ENCODE measurements at regions not wholly inside any gene's neighbourhood (a gene's known extent, or its start where the extent isn't known, plus 50 kb on each side); places are given as distances from the start of the nearest gene placed in this dataset.

DNA sequence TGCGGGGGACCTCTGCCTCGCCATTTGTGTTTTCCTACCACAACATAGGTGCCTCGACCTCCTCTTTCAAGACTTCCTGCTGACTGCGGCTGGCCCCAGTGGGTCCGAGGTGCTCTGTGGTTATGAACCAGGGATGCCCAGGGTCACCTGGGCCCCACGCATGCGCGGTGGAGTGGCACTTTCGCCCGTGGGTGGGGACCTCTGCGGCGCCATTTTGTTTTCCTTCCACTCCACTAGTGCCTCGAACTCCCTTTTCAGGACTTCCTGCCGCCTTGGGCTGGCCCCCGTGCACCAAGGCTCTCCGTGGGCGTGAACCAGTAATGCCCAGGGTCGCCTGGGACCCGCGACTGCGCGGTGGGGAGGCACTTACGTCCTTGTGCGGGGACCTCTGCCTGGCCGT is 351.6 kb downstream of the ALG10 start:
- intact Hi-C loops (cut with micrococcal nuclease): no loop called here
- POLR2A ChIA-PET: no interaction called here
- CTCF ChIA-PET: no interaction called here
- no peak for ATAC-seq (ENCODE audit: low read depth)
- Mint-ChIP-seq H3K4me1 (no peaks in the 10 kb centered on the region), H3K9me3 (peaks cover 10% of the 10 kb centered on the region), H3K36me3 (ENCODE audit: low read depth) (no peaks in the 10 kb centered on the region), H3K27me3 (no peaks in the 10 kb centered on the region), H3K27ac (no peak overlapping the region), H3K4me3 (no peak overlapping the region)
- DNase-seq: no peak
- no peak for TF ChIP-seq CTCF (IDR thresholded peaks at IDR 0.05)

DNA sequence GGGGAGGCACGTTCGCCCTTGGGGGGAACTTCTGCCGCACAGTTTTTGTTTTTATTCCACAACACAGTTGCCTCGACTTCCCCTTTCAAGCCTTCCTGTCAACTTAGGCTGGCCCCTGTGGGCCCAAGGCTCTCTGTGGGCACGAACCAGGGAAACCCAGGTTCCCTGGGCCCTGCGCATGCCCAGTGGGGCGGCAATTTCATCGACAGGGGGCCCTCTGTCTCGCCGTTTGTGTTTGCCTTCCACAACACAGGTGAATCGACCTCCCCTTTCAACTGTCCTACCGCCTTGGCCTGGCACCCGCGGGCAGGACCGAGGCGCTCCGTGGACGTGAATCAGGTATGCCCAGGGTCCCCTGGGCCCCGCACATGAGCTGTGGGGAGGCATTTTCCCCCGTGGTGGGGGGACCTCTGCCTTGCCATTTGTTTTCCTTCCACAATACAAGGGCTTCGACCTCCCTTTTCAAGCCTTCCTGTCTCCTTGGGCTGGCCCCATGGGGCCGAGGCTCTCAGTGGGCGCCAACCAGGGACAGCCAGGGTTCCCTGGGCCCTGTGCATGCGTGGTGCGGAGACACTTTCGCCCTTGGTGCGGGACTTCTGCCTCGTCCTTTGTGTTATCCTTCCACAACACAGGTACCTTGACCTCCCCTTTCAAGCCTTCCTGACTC is 354.0 kb downstream of the ALG10 start:
- Mint-ChIP-seq H3K27me3 (no peaks in the 10 kb centered on the region), H3K4me1 (no peaks in the 10 kb centered on the region), H3K4me3 (no peak overlapping the region), H3K9me3 (peaks cover 15% of the 10 kb centered on the region), H3K27ac (no peak overlapping the region), H3K36me3 (ENCODE audit: low read depth) (no peaks in the 10 kb centered on the region)
- CTCF ChIA-PET: no interaction called here
- no peak for TF ChIP-seq CTCF (IDR thresholded peaks at IDR 0.05)
- intact Hi-C loops (cut with micrococcal nuclease): no loop called here
- DNase-seq (no peak), ATAC-seq (ENCODE audit: low read depth) (no peak)
- POLR2A ChIA-PET: no interaction called here

- no peaks in the 10 kb centered on the region for H3K36me3 Mint-ChIP-seq (ENCODE audit: low read depth)
- no peaks in the 10 kb centered on the region for H3K4me1 Mint-ChIP-seq
- H3K27ac Mint-ChIP-seq: no peak overlapping the region
- intact Hi-C loops (cut with micrococcal nuclease): no loop called here
- no peak overlapping the region for H3K4me3 Mint-ChIP-seq
- peaks cover 15% of the 10 kb centered on the region for H3K9me3 Mint-ChIP-seq
- CTCF ChIA-PET: no interaction called here
- DNase-seq (no peak), ATAC-seq (ENCODE audit: low read depth) (no peak)
- no peak for TF ChIP-seq CTCF (IDR thresholded peaks at IDR 0.05)
- POLR2A ChIA-PET: no interaction called here
- no peaks in the 10 kb centered on the region for H3K27me3 Mint-ChIP-seq
These were observed 355.1 kb downstream of the ALG10 start for GRCh38 chr12:34377243-34378035.

GRCh38 chr12:34379142-34379541 is 356.8 kb downstream of the ALG10 start:
- peaks cover 11% of the 10 kb centered on the region for H3K9me3 Mint-ChIP-seq
- no peak for DNase-seq
- no peak overlapping the region for H3K27ac Mint-ChIP-seq
- CTCF ChIA-PET: no interaction called here
- TF ChIP-seq CTCF (IDR thresholded peaks at IDR 0.05): no peak
- H3K36me3 Mint-ChIP-seq (ENCODE audit: low read depth): no peaks in the 10 kb centered on the region
- POLR2A ChIA-PET: no interaction called here
- no peak overlapping the region for H3K4me3 Mint-ChIP-seq
- H3K27me3 Mint-ChIP-seq: no peaks in the 10 kb centered on the region
- no peaks in the 10 kb centered on the region for H3K4me1 Mint-ChIP-seq
- ATAC-seq (ENCODE audit: low read depth): no peak
- intact Hi-C loops (cut with micrococcal nuclease): no loop called here

DNA sequence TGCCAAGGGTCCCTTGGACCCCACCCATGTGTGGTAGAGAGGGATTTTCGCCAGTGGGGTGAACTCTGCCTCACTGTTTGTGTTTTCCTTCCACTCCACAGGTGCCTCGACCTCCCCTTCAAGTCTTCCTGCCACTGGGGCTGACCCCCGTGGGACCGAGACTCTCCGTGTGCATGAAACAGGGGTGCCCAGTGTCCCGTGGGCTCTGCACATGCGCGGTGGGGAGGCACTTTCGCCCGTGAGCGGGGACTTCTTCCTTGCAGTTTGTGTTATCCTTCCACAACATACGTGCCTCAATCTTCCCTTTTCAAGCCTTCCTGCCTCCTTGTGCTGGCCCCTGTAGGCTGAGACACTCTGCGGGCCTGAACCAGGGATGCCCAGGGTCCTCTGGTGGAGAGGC is 362.4 kb downstream of the ALG10 start:
- Mint-ChIP-seq H3K4me1 (no peaks in the 10 kb centered on the region), H3K4me3 (no peak overlapping the region), H3K27ac (no peak overlapping the region), H3K36me3 (ENCODE audit: low read depth) (no peaks in the 10 kb centered on the region), H3K9me3 (peaks cover 12% of the 10 kb centered on the region), H3K27me3 (peaks cover 2% of the 10 kb centered on the region)
- ChIA-PET POLR2A (no interaction called here), CTCF (no interaction called here)
- ATAC-seq (ENCODE audit: low read depth): no peak
- no peak for TF ChIP-seq CTCF (IDR thresholded peaks at IDR 0.05)
- intact Hi-C loops (cut with micrococcal nuclease): no loop called here
- DNase-seq: no peak

Data from activated B cell treated with CpG ODN at 0.5 μM for 24 hours (primary cell).